HepG2 (cell line): ENCODE measurements at regions not wholly inside any gene's neighbourhood (a gene's known extent, or its start where the extent isn't known, plus 50 kb on each side); places are given as distances from the start of the nearest gene placed in this dataset.

Source experiments
- ARHGAP35 ChIP-seq: sonication (generic); formaldehyde crosslinking; IDR thresholded peaks from 2 replicates; pipeline ENCODE4 v1.9.0; 2022; ENCODE audit warnings: mild to moderate bottlenecking, inconsistent platforms, moderate library complexity, missing genetic modification reagents, borderline replicate concordance
- BRCA1 ChIP-seq: sonication (generic); formaldehyde crosslinking; IDR thresholded peaks from 2 replicates; pipeline ENCODE4 v1.4.0; 2020; ENCODE audit warnings: missing genetic modification reagents
- CEBPG ChIP-seq: IDR thresholded peaks from 2 replicates; pipeline ENCODE4 v1.6.1; 2016
- DNMT1 ChIP-seq: sonication (generic); formaldehyde crosslinking; IDR thresholded peaks from 2 replicates; pipeline ENCODE4 v1.5.1; 2020; ENCODE audit warnings: mild to moderate bottlenecking, missing genetic modification reagents
- E2F1 ChIP-seq: sonication (generic); formaldehyde crosslinking; IDR thresholded peaks from 2 replicates; pipeline ENCODE4 v1.5.0; 2020; ENCODE audit warnings: missing genetic modification reagents
- FOXK1 ChIP-seq: sonication (generic); formaldehyde crosslinking; IDR thresholded peaks from 2 replicates; pipeline ENCODE4 v1.4.0; 2020; ENCODE audit warnings: low read depth, missing genetic modification reagents, borderline replicate concordance
- HNF1B ChIP-seq: sonication (generic); formaldehyde crosslinking; IDR thresholded peaks from 2 replicates; pipeline ENCODE4 v1.5.1; 2020; ENCODE audit warnings: mild to moderate bottlenecking, moderate library complexity, missing genetic modification reagents
- JUNB ChIP-seq: sonication (generic); formaldehyde crosslinking; IDR thresholded peaks from 2 replicates; pipeline ENCODE4 v1.8.0; 2022; ENCODE audit warnings: missing genetic modification reagents, mild to moderate bottlenecking, borderline replicate concordance
- REST ChIP-seq, 2 experiments: IDR thresholded peaks; 2 replicates each; pipeline ENCODE4 v1.6.1; 2011 to 2012; ENCODE audit warnings: low read length in 2 of 2, borderline replicate concordance in 1 of 2, low read depth in 1 of 2, mild to moderate bottlenecking in 1 of 2, moderate library complexity in 1 of 2
- RFX1 ChIP-seq: fragments of 450-650 bp; IDR thresholded peaks from 2 replicates; pipeline ENCODE4 v1.6.1; 2017
- ZNF850 ChIP-seq: sonication (generic); formaldehyde crosslinking; conservative IDR thresholded peaks from 2 replicates; pipeline ENCODE4 v1.9.0; 2021; ENCODE audit warnings: mild to moderate bottlenecking, missing genetic modification reagents
- ZSCAN20 ChIP-seq: sonication (generic); formaldehyde crosslinking; IDR thresholded peaks from 2 replicates; pipeline ENCODE4 v1.4.0; 2020; ENCODE audit warnings: missing genetic modification reagents, mild to moderate bottlenecking, borderline replicate concordance
- TF ChIP-seq, protein P1 (sequence below): sonication (generic); formaldehyde crosslinking; IDR thresholded peaks from 2 replicates; pipeline ENCODE4 v1.8.1; 2023; ENCODE audit warnings: mild to moderate bottlenecking, missing genetic modification reagents, borderline replicate concordance

DNA sequence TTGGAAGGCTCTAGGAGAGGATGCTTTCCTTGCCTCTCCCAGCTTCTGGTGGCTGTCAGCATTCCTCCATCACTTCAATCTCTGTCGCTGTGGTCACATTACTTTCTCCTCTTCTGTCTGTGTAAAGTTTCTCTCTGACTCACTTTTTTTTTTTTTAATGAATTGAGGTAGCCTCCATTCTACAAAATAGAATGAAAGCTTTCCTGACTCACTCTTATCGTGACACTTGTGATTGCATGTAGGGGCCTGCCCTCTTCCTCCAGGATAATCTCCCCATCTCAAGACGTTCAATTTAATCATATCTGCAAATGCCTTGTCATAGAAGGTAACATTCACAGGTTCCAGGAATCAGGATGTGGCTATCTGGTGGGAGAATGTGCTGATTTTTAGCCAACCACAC is 153.5 kb upstream of the HMGA2 start:
- TF ChIP-seq DNMT1 (CRISPR knock-in tag): no peak
- TF ChIP-seq ZNF850 (CRISPR knock-in tag): no peak
- TF ChIP-seq JUNB (CRISPR knock-in tag): no peak
- TF ChIP-seq CEBPG (CRISPR knock-in tag): no peak
- no peak for TF ChIP-seq BRCA1 (CRISPR knock-in tag)
- no peak for TF ChIP-seq ARHGAP35 (CRISPR knock-in tag)
- TF ChIP-seq E2F1: no peak
- TF ChIP-seq REST (IDR thresholded peaks at IDR 0.05; ENCODE audit: borderline replicate concordance in 1 of 2, low read depth in 1 of 2, low read length in 2 of 2): no peak
- TF ChIP-seq, protein P1, sequence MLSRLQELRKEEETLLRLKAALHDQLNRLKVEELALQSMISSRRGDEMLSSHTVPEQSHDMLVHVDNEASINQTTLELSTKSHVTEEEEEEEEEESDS (CRISPR knock-in tag): no peak
- TF ChIP-seq RFX1: no peak
- TF ChIP-seq ZSCAN20 (CRISPR knock-in tag): no peak
- no peak for TF ChIP-seq HNF1B (CRISPR knock-in tag)
- TF ChIP-seq FOXK1: no peak
